ENCODE measurements at regions not wholly inside any gene's neighbourhood (a gene's known extent, or its start where the extent isn't known, plus 50 kb on each side); places are given as distances from the start of the nearest gene placed in this dataset.

GRCh38 chr9:90365666-90366065, 277.0 kb downstream of the DIRAS2 start:
- Histone ChIP-seq H3K27me3 (ENCODE audit: control insufficient read depth, insufficient read depth, low read length) (no peaks in the 10 kb centered on the region), H3K4me3 (ENCODE audit: low read depth, low read length) (no peak overlapping the region), H3K9me3 (ENCODE audit: control insufficient read depth, insufficient read depth, low read length) (no peaks in the 10 kb centered on the region), H3K27ac (ENCODE audit: low read depth, low read length) (no peak overlapping the region)
- no peak for TF ChIP-seq CTCF (IDR thresholded peaks at IDR 0.05; ENCODE audit: low read depth, low read length)
- ChIA-PET CTCF (no interaction called here), POLR2A (no interaction called here)
- DNase-seq (ENCODE audit: low read depth, low spot score): no peak

DNA sequence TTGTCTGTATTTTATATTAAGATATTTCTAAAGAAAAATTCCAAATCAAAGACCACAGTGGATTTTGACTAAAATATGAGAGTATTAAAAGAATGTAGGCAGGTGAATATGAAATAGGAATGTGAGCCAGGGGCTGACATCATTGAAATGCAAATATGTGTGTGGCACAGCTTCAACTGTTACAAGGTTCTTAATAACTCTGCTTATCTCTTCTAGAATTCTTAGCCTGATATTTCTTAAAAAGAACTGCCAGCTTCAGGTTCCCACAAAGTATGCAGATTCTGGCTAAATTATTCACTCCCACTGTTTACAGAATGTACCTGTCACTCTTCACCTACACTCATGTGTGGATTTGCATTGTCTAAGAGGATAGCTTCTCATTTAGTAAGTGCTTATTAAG, 274.4 kb downstream of the DIRAS2 start:
- Histone ChIP-seq H3K4me3 (ENCODE audit: low read depth, low read length) (no peak overlapping the region), H3K27ac (ENCODE audit: low read depth, low read length) (no peak overlapping the region), H3K9me3 (ENCODE audit: control insufficient read depth, insufficient read depth, low read length) (no peaks in the 10 kb centered on the region), H3K27me3 (ENCODE audit: control insufficient read depth, insufficient read depth, low read length) (no peaks in the 10 kb centered on the region)
- ChIA-PET POLR2A (no interaction called here), CTCF (interaction anchor here (1.3 kb wide), 1 partner anchor 10 kb away, joined by 3 read pairs; no protein-coding TSS in a partner anchor)
- TF ChIP-seq CTCF (IDR thresholded peaks at IDR 0.05; ENCODE audit: low read depth, low read length): no peak
- no peak for DNase-seq (ENCODE audit: low read depth, low spot score)

- TF ChIP-seq CTCF (IDR thresholded peaks at IDR 0.05; ENCODE audit: low read depth, low read length): no peak
- ChIA-PET POLR2A (no interaction called here), CTCF (no interaction called here)
- H3K27me3 ChIP-seq (ENCODE audit: control insufficient read depth, insufficient read depth, low read length): no peaks in the 10 kb centered on the region
- H3K4me3 ChIP-seq (ENCODE audit: low read depth, low read length): no peak overlapping the region
- no peaks in the 10 kb centered on the region for H3K9me3 ChIP-seq (ENCODE audit: control insufficient read depth, insufficient read depth, low read length)
- DNase-seq (ENCODE audit: low read depth, low spot score): no peak
- no peak overlapping the region for H3K27ac ChIP-seq (ENCODE audit: low read depth, low read length)
Observed at GRCh38 chr9:90368928-90369327, 273.7 kb downstream of the DIRAS2 start.

- DNase-seq (ENCODE audit: low read depth, low spot score): no peak
- POLR2A ChIA-PET: no interaction called here
- Histone ChIP-seq H3K9me3 (ENCODE audit: control insufficient read depth, insufficient read depth, low read length) (no peaks in the 10 kb centered on the region), H3K27ac (ENCODE audit: low read depth, low read length) (no peak overlapping the region), H3K4me3 (ENCODE audit: low read depth, low read length) (no peak overlapping the region), H3K27me3 (ENCODE audit: control insufficient read depth, insufficient read depth, low read length) (no peaks in the 10 kb centered on the region)
- CTCF ChIA-PET: no interaction called here
- TF ChIP-seq CTCF (IDR thresholded peaks at IDR 0.05; ENCODE audit: low read depth, low read length): no peak
Observed at GRCh38 chr9:90379771-90380170, 262.9 kb downstream of the DIRAS2 start.

- Histone ChIP-seq H3K9me3 (ENCODE audit: control insufficient read depth, insufficient read depth, low read length) (no peaks in the 10 kb centered on the region), H3K27me3 (ENCODE audit: control insufficient read depth, insufficient read depth, low read length) (no peaks in the 10 kb centered on the region), H3K4me3 (ENCODE audit: low read depth, low read length) (no peak overlapping the region), H3K27ac (ENCODE audit: low read depth, low read length) (no peak overlapping the region)
- no peak for DNase-seq (ENCODE audit: low read depth, low spot score)
- ChIA-PET POLR2A (no interaction called here), CTCF (no interaction called here)
- TF ChIP-seq CTCF (IDR thresholded peaks at IDR 0.05; ENCODE audit: low read depth, low read length): no peak
Observed at GRCh38 chr9:90385146-90385545, 257.5 kb downstream of the DIRAS2 start.

Measured in AG04450 (cell line).